HepG2 (cell line): ENCODE measurements at regions not wholly inside any gene's neighbourhood (a gene's known extent, or its start where the extent isn't known, plus 50 kb on each side); places are given as distances from the start of the nearest gene placed in this dataset.

Experiments
- ATAC-seq: fragments of 200-7000 bp; cut with Tn5 transposase; 3 replicates; pipeline ENCODE4 v1.9.1; 2020; ENCODE audit warnings: mild to moderate bottlenecking, moderate library complexity
- BruUV-seq: library from RNA; stranded (reverse); fragments of 400-500 nt; replicated peaks from 2 replicates; lab custom pipeline; 2021; lab: Mats Ljungman, UMichigan
- CTCF ChIA-PET: fragments of 300-600 bp; formaldehyde crosslinking; extraction: SDS; loops from one replicate; lab custom pipeline; 2021; ENCODE audit warnings: low total read pairs, inconsistent platforms, low intra/inter-chr PET ratio; lab: Yijun Ruan, JAX
- POLR2A ChIA-PET: fragments of 350-600 bp; sonication (Branson Sonifier 250); formaldehyde crosslinking; loops from one replicate; lab custom pipeline; 2020; ENCODE audit warnings: antibody characterized with exemption, inconsistent platforms; lab: Yijun Ruan, JAX
- DNase-seq: peaks from one replicate; pipeline ENCODE4 v3.0.0-alpha.2; 2015; ENCODE audit warnings: low spot score
- FAIRE-seq: peaks from 3 replicates; lab custom pipeline; 2011; peaks lifted over from hg19 to GRCh38; lab: Jason Lieb, UNC
- H2AFZ ChIP-seq: one replicate; pipeline ENCODE4 v1.6.1; 2011; ENCODE audit warnings: low read length, inconsistent platforms
- H3K27ac ChIP-seq: fragments of 300-600 bp; 3 replicates; pipeline ENCODE4 v1.8.0; 2011; ENCODE audit warnings: mixed run types, mild to moderate bottlenecking, mixed read lengths, low read length, inconsistent platforms; ENCODE audit not compliant: insufficient read depth; ENCODE audit errors: extremely low read length
- H3K27me3 ChIP-seq, 2 experiments: fragments of 200-600 bp in 1 of 2; 2 replicates in 1 of 2; 3 replicates in 1 of 2; pipeline versions ENCODE4 v1.6.0 to v1.8.0; 2011; ENCODE audit warnings: low read length in 2 of 2, mild to moderate bottlenecking in 2 of 2, moderate library complexity in 2 of 2, inconsistent platforms in 1 of 2; ENCODE audit not compliant: insufficient read depth in 2 of 2, control insufficient read depth in 1 of 2
- H3K36me3 ChIP-seq, 2 experiments: fragments of 200-600 bp in 1 of 2; replicated peaks in 1 of 2; 2 replicates in 1 of 2; 3 replicates in 1 of 2; pipeline versions ENCODE4 v1.5.1 to v1.8.0; 2011; ENCODE audit warnings: low read length in 2 of 2, inconsistent platforms in 1 of 2; ENCODE audit not compliant: insufficient read depth in 2 of 2, control insufficient read depth in 1 of 2
- H3K4me1 ChIP-seq: 2 replicates; pipeline ENCODE4 v1.5.1; 2012; ENCODE audit warnings: low read length, inconsistent platforms; ENCODE audit not compliant: insufficient read depth
- H3K4me2 ChIP-seq: 2 replicates; pipeline ENCODE4 v1.6.0; 2011; ENCODE audit warnings: low read depth, low read length, inconsistent platforms
- H3K4me3 ChIP-seq, 3 experiments: fragments of 200-600 bp in 1 of 3; sonication (generic), shearing (Covaris generic) in 1 of 3; replicated peaks in 1 of 3; 2 replicates each; pipeline ENCODE4 v1.5.1; 2011 to 2016; ENCODE audit warnings: low read length in 3 of 3, inconsistent platforms in 2 of 3, low read depth in 2 of 3, mild to moderate bottlenecking in 2 of 3, control low read depth in 1 of 3, mixed read lengths in 1 of 3; ENCODE audit not compliant: insufficient read depth in 1 of 3
- H3K79me2 ChIP-seq: one replicate; pipeline ENCODE4 v1.6.1; 2011; ENCODE audit warnings: low read length, inconsistent platforms; ENCODE audit not compliant: insufficient read depth
- H3K9ac ChIP-seq: 2 replicates; pipeline ENCODE4 v1.6.0; 2011; ENCODE audit warnings: mild to moderate bottlenecking, low read depth, low read length, inconsistent platforms; ENCODE audit not compliant: insufficient read depth
- H3K9me3 ChIP-seq: 2 replicates; pipeline ENCODE4 v1.5.1; 2012; ENCODE audit warnings: mild to moderate bottlenecking, low read length
- H4K20me1 ChIP-seq: 2 replicates; pipeline ENCODE4 v1.6.0; 2011; ENCODE audit warnings: inconsistent platforms, mild to moderate bottlenecking, low read length, moderate library complexity; ENCODE audit not compliant: insufficient read depth
- AGO1 ChIP-seq: fragments of 200-400 bp; formaldehyde crosslinking; IDR thresholded peaks from 2 replicates; pipeline ENCODE4 v1.6.1; 2017; ENCODE audit warnings: mild to moderate bottlenecking, low read depth, low read length, moderate library complexity; ENCODE audit not compliant: poor library complexity, severe bottlenecking
- CC2D1A ChIP-seq: sonication (generic); formaldehyde crosslinking; IDR thresholded peaks from 2 replicates; pipeline ENCODE4 v1.8.1; 2023; ENCODE audit warnings: mild to moderate bottlenecking, missing genetic modification reagents
- CHD2 ChIP-seq: IDR thresholded peaks from 2 replicates; pipeline ENCODE4 v1.6.1; 2011; ENCODE audit warnings: low read depth, low read length, improper control_type of control experiment
- IRF2 ChIP-seq: IDR thresholded peaks from 2 replicates; pipeline ENCODE4 v1.6.1; 2018; ENCODE audit warnings: missing genetic modification reagents, missing compliant biosample characterization
- SALL2 ChIP-seq: sonication (generic); formaldehyde crosslinking; IDR thresholded peaks from 2 replicates; pipeline ENCODE4 v1.8.1; 2023; ENCODE audit warnings: mild to moderate bottlenecking, missing genetic modification reagents, inconsistent platforms
- ZNF20 ChIP-seq: sonication (generic); formaldehyde crosslinking; IDR thresholded peaks from 2 replicates; pipeline ENCODE4 v1.4.0; 2020; ENCODE audit warnings: mild to moderate bottlenecking, moderate library complexity, missing genetic modification reagents
- ZNF468 ChIP-seq: sonication (generic); formaldehyde crosslinking; IDR thresholded peaks from 2 replicates; pipeline ENCODE4 v1.8.0; 2022; ENCODE audit warnings: mild to moderate bottlenecking, moderate library complexity, missing genetic modification reagents
- ZNF775 ChIP-seq: sonication (generic); formaldehyde crosslinking; IDR thresholded peaks from 2 replicates; pipeline ENCODE4 v1.4.0; 2020; ENCODE audit warnings: missing genetic modification reagents, mild to moderate bottlenecking, moderate library complexity, borderline replicate concordance
- WGBS: methylation state at CpG from one replicate; pipeline ENCODE4 v1.1.6; 2017; ENCODE audit warnings: low lambda C conversion rate; 5-methylcytosine and 5-hydroxymethylcytosine counted together
- in situ Hi-C: cut with HindIII; loops from 2 replicates; pipeline ENCODE4 v1.10.0; 2017; ENCODE audit warnings: low pct_unique_long_range_greater_than_20kb; ENCODE audit not compliant: extremely low pct_ligation_motif_present
- intact Hi-C: fragments of 100-400 bp; cut with micrococcal nuclease; formaldehyde crosslinking; loops from one replicate; pipeline ENCODE4 v1.10.0; 2022; ENCODE audit not compliant: unreplicated experiment
- TF ChIP-seq, protein P1 (sequence below): sonication (generic); formaldehyde crosslinking; IDR thresholded peaks from 2 replicates; pipeline ENCODE4 v1.5.0; 2020; ENCODE audit warnings: missing genetic modification reagents, mild to moderate bottlenecking, borderline replicate concordance
- TF ChIP-seq, protein P2 (sequence below): sonication (generic); formaldehyde crosslinking; conservative IDR thresholded peaks from 2 replicates; pipeline ENCODE4 v1.4.0; 2020; ENCODE audit warnings: missing genetic modification reagents
- TF ChIP-seq, protein P3 (sequence below): sonication (generic); formaldehyde crosslinking; IDR thresholded peaks from 2 replicates; pipeline ENCODE4 v1.4.0; 2020; ENCODE audit warnings: missing genetic modification reagents, mild to moderate bottlenecking, borderline replicate concordance
- TF ChIP-seq, protein P4 (sequence below): sonication (generic); formaldehyde crosslinking; IDR thresholded peaks from 2 replicates; pipeline ENCODE4 v1.4.0; 2020; ENCODE audit warnings: missing genetic modification reagents, borderline replicate concordance

DNA sequence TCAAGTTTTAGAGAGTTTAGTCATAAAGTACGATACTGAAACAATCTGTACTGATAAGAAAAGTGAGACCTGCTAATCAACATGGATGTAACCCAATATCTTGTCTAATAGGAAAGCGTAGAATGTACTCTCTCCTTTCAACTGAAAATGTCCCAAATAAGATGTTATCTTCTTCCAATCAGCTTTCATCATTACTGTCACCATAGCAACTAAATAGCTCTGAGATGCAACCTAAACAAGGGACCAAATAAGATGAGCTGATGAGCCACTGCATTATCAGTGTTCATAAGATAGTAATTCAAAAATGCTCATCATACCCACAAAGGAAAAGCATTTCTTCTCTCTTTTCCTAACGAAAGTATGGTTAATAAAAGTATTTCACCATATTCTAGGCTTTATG, 1108.3 kb upstream of the MAP3K7 start:
- BruUV-seq = no TSS peak
- intact Hi-C loops = no loop called here
- CTCF ChIA-PET = no interaction called here
- H4K20me1 ChIP-seq = no peaks in the 10 kb centered on the region
- no peaks in the 10 kb centered on the region for H3K27me3 ChIP-seq
- no peak overlapping the region for H3K4me2 ChIP-seq
- in situ Hi-C loops = no loop called here
- no peak overlapping the region for H2AFZ ChIP-seq
- H3K36me3 ChIP-seq = no peaks in the 10 kb centered on the region
- 0 out of 2 replicates have a peak, but pooled peaks cover under 1% of the 10 kb centered on the region for H3K9me3 ChIP-seq
- DNase-seq = no peak
- ATAC-seq = no peak
- no peak overlapping the region for H3K4me3 ChIP-seq
- FAIRE-seq = no peak
- H3K27ac ChIP-seq = no peak overlapping the region
- H3K9ac ChIP-seq = no peak overlapping the region
- POLR2A ChIA-PET = no interaction called here
- TF ChIP-seq, protein P1, sequence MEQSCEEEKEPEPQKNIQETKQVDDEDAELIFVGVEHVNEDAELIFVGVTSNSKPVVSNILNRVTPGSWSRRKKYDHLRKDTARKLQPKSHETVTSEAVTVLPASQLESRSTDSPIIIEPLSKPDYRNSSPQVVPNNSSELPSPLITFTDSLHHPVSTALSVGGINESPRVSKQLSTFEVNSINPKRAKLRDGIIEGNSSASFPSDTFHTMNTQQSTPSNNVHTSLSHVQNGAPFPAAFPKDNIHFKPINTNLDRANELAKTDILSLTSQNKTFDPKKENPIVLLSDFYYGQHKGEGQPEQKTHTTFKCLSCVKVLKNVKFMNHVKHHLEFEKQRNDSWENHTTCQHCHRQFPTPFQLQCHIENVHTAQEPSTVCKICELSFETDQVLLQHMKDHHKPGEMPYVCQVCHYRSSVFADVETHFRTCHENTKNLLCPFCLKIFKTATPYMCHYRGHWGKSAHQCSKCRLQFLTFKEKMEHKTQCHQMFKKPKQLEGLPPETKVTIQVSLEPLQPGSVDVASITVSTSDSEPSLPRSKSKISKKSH (CRISPR knock-in tag) = no peak
- TF ChIP-seq ZNF468 (CRISPR knock-in tag) = no peak
- TF ChIP-seq, protein P2, sequence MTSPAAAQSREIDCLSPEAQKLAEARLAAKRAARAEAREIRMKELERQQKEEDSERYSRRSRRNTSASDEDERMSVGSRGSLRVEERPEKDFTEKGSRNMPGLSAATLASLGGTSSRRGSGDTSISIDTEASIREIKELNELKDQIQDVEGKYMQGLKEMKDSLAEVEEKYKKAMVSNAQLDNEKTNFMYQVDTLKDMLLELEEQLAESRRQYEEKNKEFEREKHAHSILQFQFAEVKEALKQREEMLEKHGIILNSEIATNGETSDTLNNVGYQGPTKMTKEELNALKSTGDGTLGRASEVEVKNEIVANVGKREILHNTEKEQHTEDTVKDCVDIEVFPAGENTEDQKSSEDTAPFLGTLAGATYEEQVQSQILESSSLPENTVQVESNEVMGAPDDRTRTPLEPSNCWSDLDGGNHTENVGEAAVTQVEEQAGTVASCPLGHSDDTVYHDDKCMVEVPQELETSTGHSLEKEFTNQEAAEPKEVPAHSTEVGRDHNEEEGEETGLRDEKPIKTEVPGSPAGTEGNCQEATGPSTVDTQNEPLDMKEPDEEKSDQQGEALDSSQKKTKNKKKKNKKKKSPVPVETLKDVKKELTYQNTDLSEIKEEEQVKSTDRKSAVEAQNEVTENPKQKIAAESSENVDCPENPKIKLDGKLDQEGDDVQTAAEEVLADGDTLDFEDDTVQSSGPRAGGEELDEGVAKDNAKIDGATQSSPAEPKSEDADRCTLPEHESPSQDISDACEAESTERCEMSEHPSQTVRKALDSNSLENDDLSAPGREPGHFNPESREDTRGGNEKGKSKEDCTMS (CRISPR knock-in tag) = no peak
- TF ChIP-seq ZNF20 (CRISPR knock-in tag) = no peak
- no peak for TF ChIP-seq IRF2 (CRISPR knock-in tag)
- no peak for TF ChIP-seq CHD2
- TF ChIP-seq SALL2 (CRISPR knock-in tag) = no peak
- TF ChIP-seq AGO1 = no peak
- TF ChIP-seq, protein P3, sequence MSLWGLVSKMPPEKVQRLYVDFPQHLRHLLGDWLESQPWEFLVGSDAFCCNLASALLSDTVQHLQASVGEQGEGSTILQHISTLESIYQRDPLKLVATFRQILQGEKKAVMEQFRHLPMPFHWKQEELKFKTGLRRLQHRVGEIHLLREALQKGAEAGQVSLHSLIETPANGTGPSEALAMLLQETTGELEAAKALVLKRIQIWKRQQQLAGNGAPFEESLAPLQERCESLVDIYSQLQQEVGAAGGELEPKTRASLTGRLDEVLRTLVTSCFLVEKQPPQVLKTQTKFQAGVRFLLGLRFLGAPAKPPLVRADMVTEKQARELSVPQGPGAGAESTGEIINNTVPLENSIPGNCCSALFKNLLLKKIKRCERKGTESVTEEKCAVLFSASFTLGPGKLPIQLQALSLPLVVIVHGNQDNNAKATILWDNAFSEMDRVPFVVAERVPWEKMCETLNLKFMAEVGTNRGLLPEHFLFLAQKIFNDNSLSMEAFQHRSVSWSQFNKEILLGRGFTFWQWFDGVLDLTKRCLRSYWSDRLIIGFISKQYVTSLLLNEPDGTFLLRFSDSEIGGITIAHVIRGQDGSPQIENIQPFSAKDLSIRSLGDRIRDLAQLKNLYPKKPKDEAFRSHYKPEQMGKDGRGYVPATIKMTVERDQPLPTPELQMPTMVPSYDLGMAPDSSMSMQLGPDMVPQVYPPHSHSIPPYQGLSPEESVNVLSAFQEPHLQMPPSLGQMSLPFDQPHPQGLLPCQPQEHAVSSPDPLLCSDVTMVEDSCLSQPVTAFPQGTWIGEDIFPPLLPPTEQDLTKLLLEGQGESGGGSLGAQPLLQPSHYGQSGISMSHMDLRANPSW = no peak
- TF ChIP-seq ZNF775 (CRISPR knock-in tag) = no peak
- TF ChIP-seq, protein P4, sequence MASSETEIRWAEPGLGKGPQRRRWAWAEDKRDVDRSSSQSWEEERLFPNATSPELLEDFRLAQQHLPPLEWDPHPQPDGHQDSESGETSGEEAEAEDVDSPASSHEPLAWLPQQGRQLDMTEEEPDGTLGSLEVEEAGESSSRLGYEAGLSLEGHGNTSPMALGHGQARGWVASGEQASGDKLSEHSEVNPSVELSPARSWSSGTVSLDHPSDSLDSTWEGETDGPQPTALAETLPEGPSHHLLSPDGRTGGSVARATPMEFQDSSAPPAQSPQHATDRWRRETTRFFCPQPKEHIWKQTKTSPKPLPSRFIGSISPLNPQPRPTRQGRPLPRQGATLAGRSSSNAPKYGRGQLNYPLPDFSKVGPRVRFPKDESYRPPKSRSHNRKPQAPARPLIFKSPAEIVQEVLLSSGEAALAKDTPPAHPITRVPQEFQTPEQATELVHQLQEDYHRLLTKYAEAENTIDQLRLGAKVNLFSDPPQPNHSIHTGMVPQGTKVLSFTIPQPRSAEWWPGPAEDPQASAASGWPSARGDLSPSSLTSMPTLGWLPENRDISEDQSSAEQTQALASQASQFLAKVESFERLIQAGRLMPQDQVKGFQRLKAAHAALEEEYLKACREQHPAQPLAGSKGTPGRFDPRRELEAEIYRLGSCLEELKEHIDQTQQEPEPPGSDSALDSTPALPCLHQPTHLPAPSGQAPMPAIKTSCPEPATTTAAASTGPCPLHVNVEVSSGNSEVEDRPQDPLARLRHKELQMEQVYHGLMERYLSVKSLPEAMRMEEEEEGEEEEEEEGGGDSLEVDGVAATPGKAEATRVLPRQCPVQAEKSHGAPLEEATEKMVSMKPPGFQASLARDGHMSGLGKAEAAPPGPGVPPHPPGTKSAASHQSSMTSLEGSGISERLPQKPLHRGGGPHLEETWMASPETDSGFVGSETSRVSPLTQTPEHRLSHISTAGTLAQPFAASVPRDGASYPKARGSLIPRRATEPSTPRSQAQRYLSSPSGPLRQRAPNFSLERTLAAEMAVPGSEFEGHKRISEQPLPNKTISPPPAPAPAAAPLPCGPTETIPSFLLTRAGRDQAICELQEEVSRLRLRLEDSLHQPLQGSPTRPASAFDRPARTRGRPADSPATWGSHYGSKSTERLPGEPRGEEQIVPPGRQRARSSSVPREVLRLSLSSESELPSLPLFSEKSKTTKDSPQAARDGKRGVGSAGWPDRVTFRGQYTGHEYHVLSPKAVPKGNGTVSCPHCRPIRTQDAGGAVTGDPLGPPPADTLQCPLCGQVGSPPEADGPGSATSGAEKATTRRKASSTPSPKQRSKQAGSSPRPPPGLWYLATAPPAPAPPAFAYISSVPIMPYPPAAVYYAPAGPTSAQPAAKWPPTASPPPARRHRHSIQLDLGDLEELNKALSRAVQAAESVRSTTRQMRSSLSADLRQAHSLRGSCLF (CRISPR knock-in tag) = no peak
- no peak for TF ChIP-seq CC2D1A
- no peaks in the 10 kb centered on the region for H3K4me1 ChIP-seq
- WGBS = 6% methylated on average over 3 of the region's 3 CpGs
- H3K79me2 ChIP-seq = no peaks in the 10 kb centered on the region
